Esophagus muscularis mucosa (tissue), 4 donors: ENCODE measurements at regions not wholly inside any gene's neighbourhood (a gene's known extent, or its start where the extent isn't known, plus 50 kb on each side); places are given as distances from the start of the nearest gene placed in this dataset.

Experiments
- CTCF ChIP-seq, 3 experiments: fragments of 200-600 bp in 2 of 3; fragments of 450-650 bp in 1 of 3; sonication (generic) in 2 of 3; IDR thresholded peaks; one replicate each; pipeline ENCODE4 v1.5.1; 2017 to 2019; ENCODE audit warnings: antibody characterized with exemption in 3 of 3, mild to moderate bottlenecking in 2 of 3, moderate library complexity in 1 of 3
- EP300 ChIP-seq: sonication (generic); formaldehyde crosslinking; IDR thresholded peaks from one replicate; pipeline ENCODE4 v1.6.1; 2017; ENCODE audit warnings: antibody characterized with exemption
- POLR2A ChIP-seq: fragments of 450-650 bp; IDR thresholded peaks from one replicate; pipeline ENCODE4 v1.6.1; 2017; ENCODE audit warnings: antibody characterized with exemption, moderate library complexity, mild to moderate bottlenecking, low read depth
- POLR2AphosphoS5 ChIP-seq, 2 donors: sonication (generic); formaldehyde crosslinking; IDR thresholded peaks; one replicate each; pipeline ENCODE4 v1.6.1; 2017; ENCODE audit warnings: antibody characterized with exemption in 2 of 2

GRCh38 chr4:36904823-36905222 lies 339.7 kb upstream of the NWD2 start:
- TF ChIP-seq CTCF (IDR thresholded peaks at IDR 0.05), result no peak
- no peak for TF ChIP-seq POLR2A
- TF ChIP-seq POLR2AphosphoS5 (IDR thresholded peaks at IDR 0.05), result no peak
- no peak for TF ChIP-seq EP300
